NCI-H128 (cell line): ENCODE measurements at regions not wholly inside any gene's neighbourhood (a gene's known extent, or its start where the extent isn't known, plus 50 kb on each side); places are given as distances from the start of the nearest gene placed in this dataset.

Source experiments
- DNase-seq: peaks from one replicate; lab custom pipeline; 2025; ENCODE audit not compliant: unreplicated experiment; lab: John Stamatoyannopoulos, UW

- DNase-seq: no peak
These were observed 153.4 kb downstream of the PPP1R2C start for GRCh38 chrX:42624524-42624923.

- DNase-seq: no peak
These were observed 158.9 kb downstream of the PPP1R2C start for GRCh38 chrX:42619068-42619467.

- DNase-seq: no peak
These were observed 161.0 kb downstream of the PPP1R2C start for GRCh38 chrX:42616981-42617380.

GRCh38 chrX:42615161-42615563 is 162.8 kb downstream of the PPP1R2C start:
- no peak for DNase-seq

- DNase-seq: no peak
These were observed 171.4 kb downstream of the PPP1R2C start for GRCh38 chrX:42606591-42606990.

GRCh38 chrX:42604302-42604701 is 173.7 kb downstream of the PPP1R2C start:
- DNase-seq: no peak

GRCh38 chrX:42603016-42603415 is 174.9 kb downstream of the PPP1R2C start:
- DNase-seq: no peak

- no peak for DNase-seq
These were observed 175.4 kb downstream of the PPP1R2C start for GRCh38 chrX:42602566-42602965.

- no peak for DNase-seq
These were observed 175.8 kb downstream of the PPP1R2C start for GRCh38 chrX:42602136-42602535.

- DNase-seq: no peak
These were observed 180.5 kb downstream of the PPP1R2C start for GRCh38 chrX:42597481-42597880.

GRCh38 chrX:42585842-42586621 is 191.9 kb downstream of the PPP1R2C start:
- no peak for DNase-seq

GRCh38 chrX:42577936-42578470 is 200.0 kb downstream of the PPP1R2C start:
- no peak for DNase-seq

GRCh38 chrX:42567268-42567667 is 210.7 kb downstream of the PPP1R2C start:
- no peak for DNase-seq

- DNase-seq: no peak
These were observed 212.2 kb downstream of the PPP1R2C start for GRCh38 chrX:42565739-42566138.

GRCh38 chrX:42546800-42547199 is 231.2 kb downstream of the PPP1R2C start:
- no peak for DNase-seq

GRCh38 chrX:42544883-42545282 is 233.1 kb downstream of the PPP1R2C start:
- DNase-seq: no peak

- DNase-seq: no peak
These were observed 236.4 kb downstream of the PPP1R2C start for GRCh38 chrX:42541554-42541953.

GRCh38 chrX:42540146-42540545 is 237.8 kb downstream of the PPP1R2C start:
- DNase-seq: no peak

GRCh38 chrX:42538405-42538804 is 239.6 kb downstream of the PPP1R2C start:
- DNase-seq: no peak

GRCh38 chrX:42536286-42536685 is 241.7 kb downstream of the PPP1R2C start:
- no peak for DNase-seq

- no peak for DNase-seq
These were observed 242.7 kb downstream of the PPP1R2C start for GRCh38 chrX:42535233-42535632.

- no peak for DNase-seq
These were observed 244.2 kb downstream of the PPP1R2C start for GRCh38 chrX:42533761-42534160.

- no peak for DNase-seq
These were observed 246.5 kb downstream of the PPP1R2C start for GRCh38 chrX:42531441-42531840.
